NT2/D1 (cell line): ENCODE measurements at regions not wholly inside any gene's neighbourhood (a gene's known extent, or its start where the extent isn't known, plus 50 kb on each side); places are given as distances from the start of the nearest gene placed in this dataset.

ENCODE experiments used
- SUZ12 ChIP-seq: IDR thresholded peaks from 2 replicates; pipeline ENCODE4 v1.6.1; 2011; ENCODE audit not compliant: insufficient read length, insufficient read depth; ENCODE audit errors: extremely low read depth
- YY1 ChIP-seq: IDR thresholded peaks from 2 replicates; pipeline ENCODE4 v1.6.1; 2011; ENCODE audit not compliant: insufficient read length, insufficient read depth
- ZNF274 ChIP-seq: IDR thresholded peaks from 2 replicates; pipeline ENCODE4 v1.6.1; 2011; ENCODE audit warnings: mild to moderate bottlenecking, low read depth, low read length

GRCh38 chr1:50278410-50278809, 144.8 kb downstream of the DMRTA2 start:
- TF ChIP-seq YY1: no peak
- TF ChIP-seq SUZ12: no peak
- TF ChIP-seq ZNF274: no peak
